EH (cell line): ENCODE measurements at regions not wholly inside any gene's neighbourhood (a gene's known extent, or its start where the extent isn't known, plus 50 kb on each side); places are given as distances from the start of the nearest gene placed in this dataset.
A peak's percentile ranks its signal among the peaks of the same experiment; 100 is the strongest.
"Not testable (repeated sequence)": the region's sequence is repeated elsewhere in the genome, so short reads cannot be mapped to it uniquely, and the experiment has no call there.

ENCODE experiments used
- DNase-seq: peaks from one replicate; pipeline ENCODE4 v3.0.0-alpha.2; 2015; ENCODE audit warnings: low read depth

DNA sequence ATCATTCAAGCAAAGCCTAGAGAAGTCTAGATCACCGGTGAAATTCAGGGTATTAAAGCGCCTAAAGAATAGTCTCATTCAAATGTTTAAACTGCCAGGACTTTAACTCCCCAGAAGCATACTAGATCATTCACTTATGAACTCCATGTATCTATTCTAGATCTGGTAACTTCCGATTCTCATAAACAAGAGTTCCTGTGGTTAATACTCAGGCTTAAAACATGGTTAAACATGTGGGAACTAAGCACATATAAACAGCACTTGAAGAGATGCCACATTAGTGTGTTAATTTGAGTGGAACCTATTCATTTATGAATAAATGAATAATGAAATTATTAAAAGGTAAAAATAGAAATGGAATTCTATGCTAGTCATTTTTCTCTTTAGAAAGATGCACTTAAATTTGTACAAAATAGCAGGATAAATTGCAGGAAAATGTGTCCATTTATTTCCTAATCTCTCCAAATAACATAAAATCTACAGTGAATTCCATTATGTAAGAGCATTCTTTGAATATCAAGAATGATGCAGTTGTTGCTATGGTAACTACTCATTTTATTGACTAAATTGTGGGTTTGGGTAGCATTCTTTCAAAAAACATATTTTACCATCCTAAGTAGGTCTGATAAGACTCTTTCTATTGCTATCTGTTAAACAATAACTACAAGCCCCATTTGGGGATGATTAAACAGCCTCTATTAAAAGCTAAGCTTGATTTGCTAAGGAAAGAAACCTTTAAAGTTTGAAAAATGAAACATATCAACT lies 147.6 kb upstream of the TMEM168 start:
- DNase-seq = peak; percentile 73

DNA sequence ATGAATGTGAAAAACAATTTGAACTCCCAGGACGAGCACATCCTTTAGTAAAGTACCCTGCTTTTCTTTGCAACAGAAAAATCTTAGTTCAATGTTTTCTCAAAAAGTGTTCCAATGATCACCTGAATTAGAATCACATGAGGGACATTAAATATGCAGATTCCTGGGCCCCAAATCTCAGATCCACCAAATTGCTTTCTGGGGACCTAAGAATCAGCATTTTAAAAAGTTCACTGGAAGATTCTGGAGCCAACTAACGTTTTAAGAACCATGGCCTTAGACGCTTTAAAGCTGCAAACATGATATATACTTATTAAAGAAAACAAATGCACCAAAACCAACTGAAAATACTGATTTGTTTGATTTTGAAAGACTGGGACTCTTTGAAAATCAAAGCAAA lies 143.4 kb upstream of the TMEM168 start:
- no peak for DNase-seq

DNA sequence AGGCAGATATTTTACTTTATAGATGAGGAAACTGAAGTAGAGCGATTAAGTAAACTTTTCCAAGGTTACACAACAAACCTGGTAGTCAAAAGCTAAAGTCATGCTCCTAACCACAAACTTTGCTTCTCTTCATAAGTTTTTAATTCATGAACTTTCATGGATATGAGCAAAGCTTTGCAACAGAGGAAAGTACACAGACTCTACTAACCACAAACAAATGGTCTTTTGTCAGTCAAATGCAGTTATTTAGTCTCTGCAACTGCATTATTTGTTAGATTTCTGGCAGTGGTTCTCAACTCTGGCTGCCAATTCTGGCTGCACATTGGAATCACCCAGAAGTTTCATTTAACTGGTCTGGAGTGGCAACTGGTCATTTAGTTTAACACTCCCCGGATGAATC lies 140.6 kb upstream of the TMEM168 start:
- DNase-seq = peak; percentile 50

DNA sequence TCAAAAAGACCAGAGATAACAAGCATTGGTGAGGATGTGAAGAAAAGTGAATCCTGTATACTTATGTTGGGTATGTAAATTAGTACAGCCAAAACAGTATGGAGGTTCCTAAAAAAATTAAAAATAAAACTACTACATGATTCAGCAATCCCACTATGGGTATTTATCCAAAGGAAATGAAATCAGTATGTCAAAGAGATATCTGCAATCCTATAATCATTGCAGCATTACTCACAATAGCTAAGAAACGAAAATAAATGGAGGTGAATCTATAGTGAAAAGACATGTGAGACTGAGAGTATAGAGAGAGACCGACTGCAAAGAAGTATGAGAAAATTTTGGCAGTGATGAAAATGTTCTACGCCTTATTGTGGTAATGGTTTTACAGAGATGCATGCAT lies 139.2 kb upstream of the TMEM168 start:
- peak; percentile 10 for DNase-seq

DNA sequence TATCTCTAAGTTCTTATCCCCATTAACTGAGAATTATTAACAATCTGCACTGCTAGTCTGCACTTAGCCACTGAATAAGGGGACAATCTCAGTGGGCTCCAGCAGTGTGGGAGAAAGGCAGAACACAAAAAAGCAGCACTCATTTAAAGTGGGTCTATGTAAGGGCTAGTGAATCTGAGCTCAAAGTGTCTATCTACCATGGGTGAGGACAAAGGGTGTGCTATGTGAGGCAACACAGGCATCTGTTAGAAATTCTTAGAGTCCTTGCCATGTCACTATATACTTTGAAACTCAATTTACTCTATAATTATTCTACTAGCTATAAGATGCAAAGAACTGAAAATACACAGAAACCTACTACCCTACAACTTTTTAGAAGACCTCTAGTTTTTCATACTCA lies 135.8 kb upstream of the TMEM168 start:
- no peak for DNase-seq

DNA sequence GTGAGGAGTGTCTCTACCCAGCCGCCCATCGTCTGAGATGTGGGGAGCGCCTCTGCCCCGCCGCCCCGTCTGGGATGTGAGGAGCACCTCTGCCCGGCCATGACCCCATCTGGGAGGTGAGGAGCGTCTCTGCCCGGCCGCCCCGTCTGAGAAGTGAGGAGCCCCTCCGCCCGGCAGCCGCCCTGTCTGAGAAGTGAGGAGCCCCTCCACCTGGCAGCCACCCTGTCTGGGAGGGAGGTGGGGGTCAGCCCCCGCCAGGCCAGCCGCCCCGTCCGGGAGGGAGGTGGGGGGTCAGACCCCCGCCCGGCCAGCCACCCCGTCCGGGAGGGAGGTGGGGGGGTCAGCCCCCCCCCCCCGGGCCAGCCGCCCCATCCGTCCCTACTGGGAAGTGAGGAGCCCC lies 132.4 kb upstream of the TMEM168 start:
- not testable (repeated sequence) for DNase-seq

DNA sequence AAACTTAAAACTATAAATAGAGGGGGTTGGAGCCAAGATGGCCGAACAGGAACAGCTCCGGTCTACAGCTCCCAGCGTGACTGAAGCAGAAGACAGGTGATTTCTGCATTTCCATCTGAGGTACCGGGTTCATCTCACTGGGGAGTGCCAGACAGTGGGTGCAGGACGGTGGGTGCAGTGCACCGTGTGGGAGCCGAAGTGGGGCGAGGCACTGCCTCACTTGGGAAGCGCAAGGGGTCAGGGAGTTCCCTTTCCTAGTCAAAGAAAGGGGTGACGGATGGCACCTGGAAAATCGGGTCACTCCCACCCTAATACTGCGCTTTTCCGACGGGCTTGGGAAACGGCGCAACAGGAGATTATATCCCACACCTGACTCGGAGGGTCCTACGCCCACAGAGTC lies 126.2 kb upstream of the TMEM168 start:
- DNase-seq = not testable (repeated sequence)

DNA sequence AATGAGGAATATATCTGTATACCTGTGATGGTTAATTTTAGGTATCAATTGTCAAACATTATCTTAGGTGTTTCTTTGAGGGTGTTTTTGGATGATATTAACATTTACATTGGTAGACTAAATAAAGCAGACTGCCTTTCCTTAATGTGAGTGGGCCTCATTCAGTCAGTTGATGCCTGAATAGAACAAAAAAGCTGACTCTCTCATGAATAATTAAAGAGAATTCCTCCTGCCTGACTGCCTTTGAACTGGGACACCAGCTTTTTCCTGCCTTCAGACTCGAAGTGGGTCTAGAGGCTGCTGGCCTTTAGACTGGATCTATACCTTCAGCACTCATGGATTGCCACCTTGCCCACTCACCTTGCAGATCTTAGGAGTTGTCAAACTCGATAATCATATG lies 117.9 kb upstream of the TMEM168 start:
- no peak for DNase-seq

DNA sequence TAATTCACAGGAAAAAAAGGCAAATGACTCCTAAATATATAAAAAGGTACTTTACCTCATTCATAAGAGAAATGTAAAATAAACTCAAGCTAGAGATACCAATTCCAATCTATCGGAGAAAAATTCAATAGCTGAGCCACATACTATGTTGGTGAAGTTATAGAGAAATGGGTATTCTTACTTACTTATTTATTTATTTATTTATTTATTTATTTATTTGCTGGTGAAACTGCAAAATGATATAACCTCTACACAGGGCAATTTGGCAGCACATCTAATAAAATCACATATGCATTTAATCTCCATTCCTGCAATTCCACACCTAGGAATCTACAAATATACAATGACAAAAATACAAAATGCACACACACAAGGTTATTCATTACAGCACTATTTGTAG lies 117.5 kb upstream of the TMEM168 start:
- DNase-seq = no peak

DNA sequence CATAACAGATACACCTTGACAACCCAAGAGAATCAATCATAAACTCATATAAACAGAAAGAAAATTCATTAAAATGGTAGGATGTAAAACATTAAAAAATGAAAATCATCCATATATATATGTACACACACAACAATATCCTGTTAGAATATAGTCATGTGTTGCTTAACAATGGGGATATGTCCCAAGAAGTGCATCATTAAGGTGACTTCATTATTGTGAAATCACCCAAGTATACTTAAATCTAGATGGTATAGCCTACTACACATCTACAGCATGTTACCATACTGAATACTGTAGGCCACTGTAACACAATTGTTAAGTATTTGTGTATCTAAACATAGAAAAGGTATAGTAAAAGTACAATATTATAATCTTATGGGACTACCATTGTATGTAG lies 115.8 kb upstream of the TMEM168 start:
- no peak for DNase-seq

DNA sequence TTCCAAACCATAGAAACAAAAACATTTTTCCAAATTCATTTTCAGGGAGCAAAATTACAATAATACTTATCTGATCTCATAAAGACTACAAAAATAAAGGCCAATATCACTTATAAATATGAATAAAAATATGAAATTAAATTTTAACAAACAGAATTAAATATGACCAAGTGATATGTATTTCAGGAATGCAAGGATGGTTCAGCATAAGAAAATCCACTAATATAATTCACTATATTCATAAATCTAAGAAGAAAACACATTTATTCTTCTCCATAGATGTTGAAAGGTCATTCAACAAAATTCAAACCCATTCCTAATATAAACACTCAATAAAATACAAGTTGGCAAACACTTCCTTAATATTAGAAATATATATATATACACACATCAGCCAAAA lies 115.2 kb upstream of the TMEM168 start:
- DNase-seq = no peak

DNA sequence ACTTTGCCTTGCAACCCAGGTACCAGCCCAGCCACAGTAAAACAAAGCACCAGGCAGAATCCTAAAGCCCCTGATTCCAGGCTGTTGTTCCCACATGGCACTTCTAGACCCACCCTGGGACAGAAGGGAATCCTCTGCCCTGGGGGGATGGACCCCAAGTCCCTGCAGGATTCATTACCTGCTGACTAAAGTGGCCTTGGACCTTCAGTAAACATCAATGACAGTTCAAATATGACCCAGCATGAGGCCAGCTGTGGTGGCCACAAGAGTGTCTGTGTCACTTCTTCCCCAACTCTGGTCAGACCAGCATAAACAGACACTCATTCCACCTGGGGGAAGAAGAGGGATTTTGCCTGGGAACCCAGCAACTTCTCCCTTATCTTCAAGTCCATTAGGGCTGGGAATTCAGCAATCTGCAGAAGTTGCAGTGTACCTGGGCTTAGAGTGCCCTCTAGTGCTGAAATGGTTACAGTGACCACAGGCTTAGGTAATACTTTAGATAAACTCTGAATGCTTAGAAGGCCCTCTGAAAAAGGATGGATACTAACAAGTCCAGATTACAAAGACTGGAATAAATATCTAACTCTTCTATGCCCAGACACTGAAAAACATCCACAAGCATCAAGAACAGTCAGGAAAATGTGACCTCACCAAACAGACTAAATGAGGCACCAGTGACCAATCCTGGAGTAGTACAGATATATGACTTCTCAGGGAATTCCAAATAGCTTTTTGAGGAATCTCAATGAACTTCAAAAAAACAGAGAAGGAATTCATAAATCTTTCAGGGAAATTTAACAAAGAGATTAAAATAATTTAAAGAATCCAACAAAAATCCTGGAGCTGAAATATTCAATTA lies 108.5 kb upstream of the TMEM168 start:
- DNase-seq = peak; percentile 71

DNA sequence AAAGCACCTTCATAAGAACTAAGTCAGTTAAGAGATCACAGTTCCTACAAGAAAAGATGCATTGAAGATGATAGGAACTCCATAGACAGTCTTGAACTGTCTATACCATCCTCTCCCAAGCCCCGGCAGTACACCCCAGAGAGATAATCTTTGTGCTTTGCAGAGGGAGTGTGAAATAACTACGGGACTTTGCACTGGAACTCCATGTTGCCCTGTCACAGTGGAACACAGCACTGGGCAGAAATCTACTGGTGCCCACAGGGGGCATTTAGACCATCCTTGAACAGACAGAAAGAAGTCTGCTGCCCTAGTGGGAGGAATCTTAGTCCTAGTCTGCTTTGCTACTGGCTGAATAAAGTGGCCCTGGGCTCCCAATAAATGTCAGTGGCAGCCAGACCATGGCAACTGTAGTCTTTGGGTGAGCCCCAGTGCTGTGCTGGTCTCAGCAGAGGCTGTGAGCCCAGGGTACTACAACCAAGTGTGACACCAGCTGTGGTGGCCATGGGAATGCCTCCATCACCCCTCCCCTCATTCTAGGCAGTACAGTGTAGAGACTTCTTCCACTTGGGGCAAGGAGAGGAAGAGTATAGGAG lies 107.7 kb upstream of the TMEM168 start:
- no peak for DNase-seq

DNA sequence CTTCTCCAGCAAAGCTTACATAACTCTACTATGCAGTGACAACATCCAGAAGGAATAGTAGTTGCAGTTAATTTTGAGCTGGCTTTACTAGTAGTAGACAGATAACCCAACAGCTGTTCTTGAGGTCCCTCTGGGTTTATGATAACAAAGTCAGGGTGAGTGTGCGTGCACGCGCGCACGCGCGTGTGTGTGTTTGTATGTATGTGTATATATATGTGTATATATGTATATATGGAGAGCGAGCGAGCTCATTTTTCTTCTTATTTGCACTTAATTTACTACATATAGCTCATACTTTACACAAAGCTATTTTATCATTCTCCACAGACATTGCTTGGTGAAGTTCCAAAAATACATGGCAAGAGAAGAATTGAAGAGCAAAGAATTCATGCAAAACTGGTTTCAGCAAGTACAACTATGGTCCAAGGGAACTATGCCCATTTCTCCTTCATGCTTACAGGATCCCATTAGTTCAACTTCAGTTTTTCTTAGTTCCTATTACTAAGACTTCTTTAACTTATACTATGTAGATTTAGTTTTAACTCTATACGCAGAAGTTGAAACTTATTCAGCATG lies 105.9 kb upstream of the TMEM168 start:
- no peak for DNase-seq

DNA sequence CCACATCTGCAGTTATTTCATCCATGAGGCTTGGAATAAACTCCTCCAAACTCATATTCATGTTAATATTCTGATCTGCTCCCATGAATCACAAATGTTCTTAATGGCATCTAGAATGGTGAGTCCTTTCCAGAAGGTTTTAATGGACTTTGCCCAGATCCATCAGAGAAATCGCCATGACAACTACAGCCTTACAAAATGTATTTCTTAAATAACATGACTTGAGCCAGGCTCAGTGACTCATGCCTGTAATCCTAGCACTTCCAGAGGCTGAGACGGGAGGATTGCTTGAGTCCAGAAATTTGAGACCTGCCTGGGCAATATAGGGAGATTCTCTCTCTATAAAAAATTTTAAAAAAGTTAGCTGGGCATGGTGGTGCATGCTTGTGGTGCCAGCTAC lies 102.1 kb upstream of the TMEM168 start:
- peak; percentile 64 for DNase-seq

DNA sequence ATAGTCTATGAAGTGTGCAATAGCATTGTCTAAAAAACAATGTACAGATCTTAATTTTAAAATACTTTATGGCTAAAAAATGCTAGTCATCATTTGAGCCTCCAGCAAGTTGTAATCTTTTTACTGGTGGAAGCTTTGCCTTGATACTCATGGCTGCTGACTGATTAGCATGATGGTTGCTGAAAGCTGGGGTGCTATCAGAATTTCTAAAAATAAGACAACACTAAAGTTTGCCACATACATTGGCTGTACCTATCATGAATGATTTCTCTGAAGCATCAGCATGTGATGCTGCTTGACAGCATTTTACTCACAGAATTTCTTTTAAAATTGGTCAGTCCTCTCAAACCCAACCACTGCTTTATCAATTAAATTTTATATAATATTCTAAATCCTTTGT lies 101.5 kb upstream of the TMEM168 start:
- DNase-seq = no peak

DNA sequence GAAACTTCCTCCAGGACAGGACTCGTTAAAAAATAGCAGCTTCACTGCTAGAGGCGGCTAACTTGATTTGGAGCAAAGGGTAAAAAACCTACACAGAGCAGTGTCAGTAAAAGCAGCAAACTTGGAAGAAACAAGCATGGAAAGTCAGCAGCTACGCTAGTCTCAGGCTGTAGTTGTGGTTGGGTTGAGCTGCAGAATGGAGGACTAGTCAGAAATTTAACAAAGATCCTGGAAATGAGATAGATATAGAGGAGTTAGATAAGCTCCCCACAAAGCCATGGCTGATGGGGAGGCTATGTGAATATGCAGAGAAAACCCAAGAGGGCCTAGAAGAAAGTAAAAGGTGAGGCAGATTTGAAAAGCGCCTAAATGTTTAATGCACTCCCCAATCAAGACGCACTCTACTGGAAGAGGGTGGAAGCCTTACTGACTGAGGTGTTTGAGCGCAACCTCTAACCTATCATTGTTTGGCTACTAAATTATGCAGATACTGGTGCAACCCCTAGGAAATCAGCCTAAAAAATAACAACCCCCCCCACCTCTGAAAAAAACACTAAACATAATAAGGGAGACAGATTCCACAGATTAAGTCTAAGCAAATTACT lies 99.7 kb upstream of the TMEM168 start:
- DNase-seq = no peak

DNA sequence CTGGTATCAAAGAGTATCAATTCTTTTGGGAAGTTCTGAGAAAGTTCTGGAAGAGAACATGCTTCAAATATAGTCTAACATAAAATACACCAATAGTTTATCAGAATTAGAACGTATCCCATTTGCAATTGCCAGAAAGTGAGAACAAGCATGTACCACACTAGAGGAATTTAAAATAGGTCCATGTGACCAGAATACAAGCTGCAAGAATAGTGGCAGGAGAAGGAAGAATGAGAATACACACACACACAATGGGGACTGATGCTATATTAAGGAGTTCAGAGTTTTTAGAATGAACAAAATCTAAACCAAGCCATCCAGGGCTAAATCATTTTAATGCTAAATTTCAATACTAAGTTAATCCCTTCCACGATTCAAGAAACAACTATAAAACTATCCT lies 99.1 kb upstream of the TMEM168 start:
- DNase-seq = no peak

DNA sequence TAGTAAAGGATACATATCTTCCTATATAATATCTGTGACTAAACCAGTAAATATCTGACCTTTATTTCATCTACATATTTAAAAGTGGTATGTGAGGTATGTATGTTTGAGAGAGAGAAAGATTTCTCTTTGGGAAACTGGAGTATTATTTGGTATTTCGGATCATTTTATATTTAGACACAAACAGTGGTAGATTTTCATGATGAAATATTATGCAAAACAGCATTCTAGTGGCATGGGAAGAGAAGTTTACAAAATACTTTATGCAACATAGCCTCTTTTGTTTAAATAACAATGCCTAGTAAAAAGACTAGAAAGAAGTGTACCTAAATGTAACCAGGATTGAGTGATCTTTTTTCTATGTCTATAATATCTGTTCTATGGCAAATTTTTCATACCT lies 98.6 kb upstream of the TMEM168 start:
- DNase-seq = no peak

DNA sequence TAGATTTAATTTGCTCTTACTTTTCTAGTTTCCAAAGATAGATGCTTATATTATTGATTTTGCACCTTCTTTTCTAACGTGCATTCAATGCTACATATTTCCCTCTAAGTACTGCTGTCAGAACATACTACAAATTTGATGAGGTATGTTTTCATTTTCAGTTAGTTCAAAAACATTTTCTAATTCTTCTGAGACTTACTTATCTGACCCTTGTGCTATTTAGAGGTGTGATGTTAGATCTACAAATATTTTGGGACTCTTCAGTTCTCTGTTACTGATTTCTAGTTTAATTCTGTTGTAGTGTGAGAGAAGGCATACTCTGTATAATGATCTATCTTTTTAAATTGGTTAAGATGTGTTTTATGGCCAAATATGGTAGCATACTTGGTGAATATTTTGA lies 97.8 kb upstream of the TMEM168 start:
- no peak for DNase-seq

DNA sequence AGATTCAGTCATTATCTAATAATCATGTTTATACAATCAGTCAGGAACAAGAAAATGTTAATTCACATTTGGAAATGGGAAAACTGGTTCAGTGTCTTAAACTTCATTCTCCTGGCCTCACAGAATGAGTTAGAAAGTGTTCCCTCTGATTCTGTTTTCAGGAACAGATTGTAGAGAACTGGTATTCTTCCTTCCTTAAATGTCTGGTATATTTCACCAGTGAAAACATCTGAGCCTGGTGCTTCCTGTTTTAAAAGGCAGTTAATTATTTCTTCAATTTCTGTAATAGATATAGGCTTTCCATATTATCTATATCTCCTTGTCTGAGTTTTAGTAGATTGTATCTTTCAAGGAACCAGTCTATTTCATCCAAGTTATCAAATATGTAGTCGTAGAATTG lies 97.1 kb upstream of the TMEM168 start:
- no peak for DNase-seq

DNA sequence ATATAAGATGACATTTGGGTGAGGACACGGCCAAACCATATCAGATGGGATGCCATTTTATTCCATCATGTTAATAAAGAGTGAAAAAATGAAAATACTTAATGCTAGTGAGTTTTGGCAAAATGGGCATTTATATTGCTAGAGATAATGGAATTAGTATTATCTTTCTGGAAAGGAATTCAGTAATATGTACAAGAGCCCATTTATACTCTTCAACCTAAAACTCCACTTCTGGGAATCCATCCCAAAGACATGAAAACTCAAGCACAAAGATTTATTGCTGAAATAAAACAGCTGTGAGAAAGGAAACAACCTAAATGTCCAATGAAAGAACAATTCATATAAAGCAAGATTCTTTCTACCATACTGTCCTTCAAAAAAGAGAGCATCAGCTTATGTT lies 96.0 kb upstream of the TMEM168 start:
- DNase-seq = no peak
